Mesothelial cell of epicardium (in vitro differentiated cells): ENCODE measurements at regions not wholly inside any gene's neighbourhood (a gene's known extent, or its start where the extent isn't known, plus 50 kb on each side); places are given as distances from the start of the nearest gene placed in this dataset.

ENCODE experiments used
- DNase-seq, 2 experiments: peaks; one replicate each; pipeline ENCODE4 v3.0.0; 2021; ENCODE audit warnings: low spot score in 2 of 2; ENCODE audit not compliant: unreplicated experiment in 2 of 2
- H3K27ac Mint-ChIP-seq: 2 replicates; pipeline ENCODE4 v1.8.0; 2021; ENCODE audit warnings: mixed read lengths
- H3K27me3 Mint-ChIP-seq: 2 replicates; pipeline ENCODE4 v1.8.0; 2021; ENCODE audit warnings: low read depth, mixed read lengths
- H3K36me3 Mint-ChIP-seq: 2 replicates; pipeline ENCODE4 v1.8.0; 2021; ENCODE audit warnings: mixed read lengths
- H3K4me1 Mint-ChIP-seq: 2 replicates; pipeline ENCODE4 v1.8.0; 2021; ENCODE audit warnings: mixed read lengths
- H3K4me3 Mint-ChIP-seq: 2 replicates; pipeline ENCODE4 v1.8.0; 2021; ENCODE audit warnings: mild to moderate bottlenecking, moderate library complexity, mixed read lengths
- H3K9me3 Mint-ChIP-seq: 2 replicates; pipeline ENCODE4 v1.8.0; 2021; ENCODE audit warnings: mixed read lengths
- CTCF ChIP-seq: fragments of 200-600 bp; sonication (generic); IDR thresholded peaks from one replicate; pipeline ENCODE4 v1.5.0; 2021; ENCODE audit warnings: antibody characterized with exemption; ENCODE audit not compliant: unreplicated experiment

- H3K9me3 Mint-ChIP-seq = no peaks in the 10 kb centered on the region
- no peak for TF ChIP-seq CTCF
- no peak for DNase-seq
- H3K27me3 Mint-ChIP-seq = peaks cover 9% of the 10 kb centered on the region
- no peaks in the 10 kb centered on the region for H3K4me1 Mint-ChIP-seq
- no peak overlapping the region for H3K4me3 Mint-ChIP-seq
- H3K36me3 Mint-ChIP-seq = no peaks in the 10 kb centered on the region
- no peak overlapping the region for H3K27ac Mint-ChIP-seq
These were observed 1493.2 kb downstream of the MAT2B start for GRCh38 chr5:164998590-164998989.

- H3K36me3 Mint-ChIP-seq = no peaks in the 10 kb centered on the region
- H3K27me3 Mint-ChIP-seq = peaks cover 9% of the 10 kb centered on the region
- no peak overlapping the region for H3K4me3 Mint-ChIP-seq
- TF ChIP-seq CTCF = no peak
- H3K4me1 Mint-ChIP-seq = no peaks in the 10 kb centered on the region
- DNase-seq = no peak
- no peak overlapping the region for H3K27ac Mint-ChIP-seq
- H3K9me3 Mint-ChIP-seq = peaks cover 10% of the 10 kb centered on the region
These were observed 1495.2 kb downstream of the MAT2B start for GRCh38 chr5:165000479-165001190.

GRCh38 chr5:165003283-165003682 is 1497.9 kb downstream of the MAT2B start:
- DNase-seq = no peak
- no peak for TF ChIP-seq CTCF
- Mint-ChIP-seq H3K4me3 (no peak overlapping the region), H3K27ac (no peak overlapping the region), H3K36me3 (no peaks in the 10 kb centered on the region), H3K4me1 (no peaks in the 10 kb centered on the region), H3K9me3 (peaks cover 10% of the 10 kb centered on the region), H3K27me3 (peaks cover 9% of the 10 kb centered on the region)

GRCh38 chr5:165004175-165004574 is 1498.8 kb downstream of the MAT2B start:
- no peak for TF ChIP-seq CTCF
- no peaks in the 10 kb centered on the region for H3K36me3 Mint-ChIP-seq
- no peaks in the 10 kb centered on the region for H3K4me1 Mint-ChIP-seq
- no peak for DNase-seq
- peaks cover 10% of the 10 kb centered on the region for H3K9me3 Mint-ChIP-seq
- no peak overlapping the region for H3K27ac Mint-ChIP-seq
- H3K4me3 Mint-ChIP-seq = no peak overlapping the region
- H3K27me3 Mint-ChIP-seq = peaks cover 9% of the 10 kb centered on the region

- Mint-ChIP-seq H3K27ac (no peak overlapping the region), H3K27me3 (no peaks in the 10 kb centered on the region), H3K4me3 (no peak overlapping the region), H3K9me3 (no peaks in the 10 kb centered on the region), H3K36me3 (no peaks in the 10 kb centered on the region), H3K4me1 (peaks cover 6% of the 10 kb centered on the region)
- no peak for DNase-seq
- TF ChIP-seq CTCF = no peak
These were observed 1509.0 kb downstream of the MAT2B start for GRCh38 chr5:165014439-165014838.

- Mint-ChIP-seq H3K27ac (no peak overlapping the region), H3K9me3 (peaks cover under 1% of the 10 kb centered on the region), H3K4me1 (peaks cover 6% of the 10 kb centered on the region), H3K4me3 (no peak overlapping the region), H3K27me3 (no peaks in the 10 kb centered on the region), H3K36me3 (no peaks in the 10 kb centered on the region)
- no peak for TF ChIP-seq CTCF
- no peak for DNase-seq
These were observed 1509.7 kb downstream of the MAT2B start for GRCh38 chr5:165015126-165015525.
